HG03439 (cell line): ENCODE measurements at regions not wholly inside any gene's neighbourhood (a gene's known extent, or its start where the extent isn't known, plus 50 kb on each side); places are given as distances from the start of the nearest gene placed in this dataset.

ENCODE experiments used
- ATAC-seq: cut with Tn5 transposase; IDR thresholded peaks from one replicate; pipeline ENCODE4 v1.9.1; 2021; ENCODE audit warnings: mild to moderate bottlenecking, moderate library complexity; ENCODE audit not compliant: unreplicated experiment

DNA sequence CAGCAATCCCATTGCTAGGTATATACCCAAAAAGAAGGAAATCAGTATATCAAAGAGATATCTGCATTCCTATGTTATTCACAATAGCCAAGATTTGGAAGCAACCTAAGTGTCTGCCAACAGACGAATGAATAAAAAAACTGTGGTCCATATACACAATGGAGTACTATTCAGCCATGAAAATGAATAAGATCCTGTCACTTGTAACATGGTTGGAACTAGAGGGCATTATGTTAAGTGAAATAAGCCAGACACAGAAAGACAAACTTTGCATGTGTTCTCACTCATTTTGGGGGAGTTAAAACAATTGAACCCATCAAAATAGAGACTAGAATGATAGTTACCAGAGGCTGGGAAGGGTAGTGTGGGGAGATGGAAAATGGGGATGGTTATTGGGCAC is 323.5 kb upstream of the NFE2L3 start:
- ATAC-seq: no peak

DNA sequence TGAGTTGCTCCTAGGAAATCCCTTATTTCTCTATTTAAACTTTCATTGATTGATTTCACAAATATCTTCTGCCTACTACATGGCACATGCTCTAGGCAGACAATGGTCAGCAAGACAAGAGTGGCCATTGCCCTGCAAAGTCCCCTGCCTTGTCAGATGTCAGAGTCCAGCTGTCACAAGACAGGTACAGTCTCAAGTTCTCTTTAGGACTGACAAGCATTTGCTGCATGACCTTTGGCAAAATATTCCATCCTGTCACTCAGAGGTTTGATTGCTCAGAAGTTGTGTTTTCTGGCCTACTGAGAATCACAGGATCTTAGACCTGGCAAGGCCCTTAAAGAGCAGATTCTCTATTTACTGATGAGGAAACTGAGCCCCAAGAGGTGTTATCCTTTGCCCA is 322.3 kb upstream of the NFE2L3 start:
- ATAC-seq: no peak

DNA sequence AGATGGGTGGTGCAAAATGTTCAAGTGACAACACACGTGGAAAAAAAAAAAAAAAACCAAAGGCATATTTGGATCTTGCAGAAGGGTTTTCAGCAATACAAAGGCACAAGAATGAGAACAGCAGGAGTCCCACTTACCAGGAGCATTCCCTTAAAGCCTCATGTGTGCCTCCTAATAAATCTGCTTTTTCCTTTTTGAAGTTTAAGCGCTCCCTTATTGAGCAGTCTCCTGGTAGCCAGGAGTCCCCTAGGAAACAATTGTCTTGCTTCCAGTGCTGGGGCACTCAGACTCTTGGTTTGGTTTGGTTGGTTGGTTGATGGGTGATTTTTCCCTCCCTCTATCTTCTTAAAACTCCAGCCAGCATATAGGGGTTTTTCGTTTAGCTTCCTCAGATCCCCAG is 321.8 kb upstream of the NFE2L3 start:
- ATAC-seq: no peak

DNA sequence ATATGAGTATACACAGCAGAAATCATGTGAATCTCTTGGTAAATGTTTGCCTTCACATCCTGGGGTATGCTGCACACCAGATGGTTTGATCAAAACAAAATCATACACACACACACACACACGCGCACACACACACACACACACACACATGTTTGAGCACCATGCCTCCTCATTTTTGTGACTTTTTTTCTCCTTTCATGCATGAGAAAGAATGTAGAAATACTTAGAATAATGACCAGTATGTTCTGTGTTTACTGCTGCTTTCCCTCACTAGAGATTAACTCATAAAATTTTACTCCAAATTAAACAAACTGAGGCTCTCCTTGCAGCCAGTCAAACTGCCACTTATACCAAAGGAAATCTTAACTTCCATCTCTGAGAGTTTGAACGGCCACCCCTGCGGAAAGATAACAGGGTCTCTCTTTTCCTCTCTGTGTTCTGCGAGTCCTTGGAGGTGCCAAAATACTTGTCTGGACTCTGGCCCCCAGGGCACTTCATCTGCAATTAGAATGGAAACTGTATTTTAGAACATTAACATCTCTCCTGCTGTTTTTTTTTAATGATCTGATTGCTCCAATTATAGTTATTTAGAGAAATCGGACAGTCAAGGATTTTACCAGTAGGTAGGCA is 320.8 kb upstream of the NFE2L3 start:
- no peak for ATAC-seq

DNA sequence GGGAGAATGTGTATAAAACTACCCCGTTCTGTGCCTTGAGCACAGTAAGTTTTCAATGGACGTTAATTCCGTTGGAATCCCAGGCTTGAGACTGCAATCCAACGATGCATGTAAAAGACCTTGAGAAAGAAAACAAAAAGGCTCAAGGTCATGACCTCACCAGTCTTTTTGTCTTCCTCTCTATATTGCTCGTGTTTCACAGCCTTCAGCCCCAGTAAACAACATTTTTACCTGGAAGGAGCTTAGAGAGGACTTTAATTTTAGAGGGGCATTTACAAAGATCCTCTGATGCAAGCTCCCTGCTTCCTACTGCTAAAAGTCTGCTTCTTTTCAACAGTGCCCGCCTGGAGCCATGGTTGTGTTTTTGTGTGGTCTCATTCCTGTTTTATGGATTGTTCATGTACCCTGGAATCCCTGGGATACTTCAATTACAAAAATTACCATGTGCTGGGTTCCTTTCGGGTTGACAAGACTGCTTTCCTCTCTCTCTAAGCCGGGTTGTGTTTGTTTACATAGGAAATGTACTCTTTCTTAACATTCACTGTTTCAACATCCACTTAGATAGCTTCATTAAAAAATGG is 320.1 kb upstream of the NFE2L3 start:
- no peak for ATAC-seq

DNA sequence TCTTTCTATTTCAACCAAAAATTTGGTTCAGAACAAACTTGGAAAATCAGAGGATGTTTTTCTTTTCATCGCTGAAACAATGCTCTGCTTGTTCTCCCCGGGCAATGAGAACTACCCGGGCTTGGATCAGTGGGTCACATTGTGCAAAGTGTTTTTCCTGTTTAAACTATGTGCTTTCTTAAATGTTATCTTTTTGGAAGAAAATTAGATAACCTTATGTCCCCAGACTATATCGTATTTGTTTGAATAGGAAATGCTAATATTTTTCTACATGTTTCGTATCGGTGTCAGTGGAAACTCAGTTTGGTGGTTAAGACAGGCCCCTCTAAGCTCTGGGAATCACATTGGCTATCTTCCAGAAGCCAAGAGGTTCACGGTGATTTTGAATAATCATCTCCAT is 319.5 kb upstream of the NFE2L3 start:
- no peak for ATAC-seq

DNA sequence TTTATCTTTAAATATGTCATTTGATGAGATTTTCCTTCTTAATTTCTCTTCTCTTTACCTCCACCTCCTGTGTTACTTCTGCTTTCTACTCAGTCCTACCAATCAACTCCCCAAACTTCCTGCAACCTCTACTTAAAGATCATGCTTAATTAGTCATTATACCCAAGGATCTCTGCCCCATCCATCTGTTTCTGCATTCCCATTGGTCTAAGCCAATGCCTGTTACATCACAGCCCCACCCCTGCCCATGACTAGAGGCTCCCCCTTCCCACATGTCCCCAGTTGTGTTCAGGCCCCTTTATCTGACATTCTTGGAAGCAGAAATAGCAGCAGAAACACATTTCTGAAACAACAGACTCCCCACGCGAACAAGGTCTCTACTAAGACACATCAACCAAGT is 319.1 kb upstream of the NFE2L3 start:
- no peak for ATAC-seq

DNA sequence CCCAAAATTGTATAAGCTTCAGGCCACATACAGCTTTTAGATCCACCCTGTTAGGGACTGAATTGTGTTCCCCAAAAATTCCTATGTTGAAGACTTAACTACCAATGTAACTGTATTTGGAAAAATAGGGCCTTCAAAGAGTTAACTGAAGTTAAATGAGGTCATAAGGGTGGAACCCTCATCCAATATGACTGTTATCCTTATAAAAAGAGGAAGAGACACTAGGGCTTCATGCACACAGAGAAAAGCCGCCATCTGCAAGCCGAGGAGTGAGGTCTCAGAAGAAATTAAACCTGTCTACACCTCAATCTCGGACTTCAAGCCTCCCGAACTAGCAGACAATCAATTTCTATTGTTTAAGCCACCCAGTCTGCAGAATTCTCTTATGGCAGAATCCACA is 317.9 kb upstream of the NFE2L3 start:
- ATAC-seq: no peak

DNA sequence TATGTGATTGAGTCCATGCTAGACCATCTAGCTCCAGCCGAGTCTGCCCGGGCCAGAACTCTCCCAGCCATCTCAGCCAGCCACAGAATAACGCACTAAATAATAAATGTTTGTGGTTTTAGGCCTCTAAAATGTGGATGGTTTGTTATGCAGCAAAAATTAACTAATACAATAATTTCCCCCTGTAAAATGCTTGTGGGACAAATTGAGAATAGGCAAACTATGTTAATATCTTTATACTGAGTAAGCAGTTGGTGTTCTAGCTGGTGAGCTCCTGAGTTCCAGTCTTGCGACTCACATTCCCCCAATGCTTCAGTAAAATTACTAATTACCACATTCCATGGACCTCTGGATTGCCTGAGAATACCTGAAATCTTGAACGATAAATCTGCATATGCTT is 316.8 kb upstream of the NFE2L3 start:
- no peak for ATAC-seq

DNA sequence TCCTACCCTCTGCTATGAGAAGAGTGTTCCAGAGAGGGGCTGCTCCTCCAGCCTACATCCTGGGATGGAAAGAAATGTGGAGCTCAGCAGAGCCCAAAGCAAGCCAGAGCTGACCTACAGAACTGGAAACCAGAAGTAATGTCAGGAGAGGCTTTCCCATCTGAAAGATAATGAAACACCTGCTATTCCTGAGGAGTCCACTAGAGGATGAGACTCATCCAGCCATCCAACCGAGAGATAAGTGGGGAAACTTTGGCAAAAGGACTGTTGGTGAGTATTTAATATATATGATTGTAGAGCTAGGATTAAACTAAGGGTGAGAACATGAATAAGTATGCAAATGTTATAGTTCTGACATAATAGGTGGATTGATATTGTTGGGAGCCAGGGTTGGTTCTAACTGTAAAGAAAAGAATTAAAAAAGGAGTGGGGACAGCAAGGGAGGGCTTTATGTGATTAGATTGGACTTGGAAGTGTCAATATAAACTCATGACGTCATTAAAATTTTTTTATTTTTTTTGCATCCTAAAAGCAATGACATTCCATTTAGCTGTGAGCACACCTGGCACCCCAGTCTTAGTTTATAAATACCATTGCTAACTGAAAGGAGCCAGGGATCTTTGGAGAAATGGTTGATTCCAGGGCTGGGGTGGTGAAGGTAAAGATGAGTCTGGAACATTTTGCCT is 312.8 kb upstream of the NFE2L3 start:
- no peak for ATAC-seq

DNA sequence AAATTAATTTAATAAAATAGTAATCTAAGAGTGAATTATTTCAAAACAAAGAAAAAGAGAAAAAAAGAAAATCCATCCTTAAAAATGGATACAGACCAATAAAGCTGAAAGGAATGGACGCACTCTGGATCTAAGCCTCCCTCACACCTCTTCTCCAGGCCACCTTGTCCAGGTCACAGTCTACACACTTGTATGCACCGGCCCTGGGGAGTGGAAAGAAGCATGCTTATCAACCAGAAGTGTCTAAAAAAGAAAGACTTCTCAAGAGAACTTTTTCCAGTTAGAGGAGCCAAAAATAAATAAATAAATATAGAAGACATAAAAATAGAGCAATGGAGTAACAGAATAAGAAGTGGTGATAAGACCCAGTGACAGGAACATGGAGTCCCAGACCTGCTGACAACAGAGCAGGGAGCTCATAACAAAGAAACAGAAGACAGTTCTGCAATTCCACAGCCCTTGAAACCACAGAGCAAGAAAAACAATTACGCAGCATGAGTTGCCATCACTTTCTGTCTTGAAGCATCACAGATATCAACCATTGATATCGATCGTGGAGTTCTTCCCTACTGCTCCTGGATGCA is 311.7 kb upstream of the NFE2L3 start:
- no peak for ATAC-seq

DNA sequence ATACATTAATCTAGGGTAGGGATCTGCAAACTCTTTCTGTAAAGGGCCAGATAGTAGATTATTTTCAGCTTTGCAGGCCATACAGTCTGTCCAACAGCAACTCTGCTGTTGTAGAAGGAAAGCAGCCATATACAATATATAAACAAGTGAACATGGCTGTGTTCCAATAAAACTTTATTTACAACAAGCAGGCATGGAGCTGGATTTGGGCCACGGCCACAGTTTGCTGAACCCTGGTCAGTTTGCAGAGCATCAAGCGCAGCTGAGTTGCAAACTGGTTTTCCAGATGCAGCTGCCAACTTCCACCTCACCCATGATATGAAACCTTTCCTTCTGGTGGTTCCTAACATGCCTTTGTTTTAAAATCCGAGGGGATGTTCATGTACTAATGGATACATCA is 310.4 kb upstream of the NFE2L3 start:
- ATAC-seq: no peak

DNA sequence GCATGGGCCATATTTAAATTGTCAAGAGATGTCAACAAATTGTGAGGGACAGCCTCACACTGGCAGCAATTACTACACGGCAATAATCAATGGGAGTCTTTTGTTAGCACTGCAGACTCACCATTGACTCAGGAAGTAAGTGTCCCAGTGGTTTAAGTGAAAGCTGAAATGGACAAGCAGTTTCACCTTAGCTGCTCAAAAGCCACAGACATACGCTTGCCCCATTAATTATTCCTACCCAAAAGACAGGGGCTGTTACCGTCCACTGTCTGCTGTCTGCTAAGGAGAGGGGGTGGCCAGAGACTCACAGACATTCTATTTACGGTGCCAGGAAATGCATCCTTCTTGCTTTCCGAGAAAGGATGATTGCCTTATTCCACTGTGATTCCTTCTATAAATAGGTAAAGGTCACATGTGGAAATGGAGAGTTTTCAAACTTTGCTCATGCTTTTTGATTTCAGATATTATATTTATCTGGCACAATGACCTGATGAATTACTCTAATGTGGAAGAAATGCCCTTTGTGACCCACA is 309.7 kb upstream of the NFE2L3 start:
- no peak for ATAC-seq

DNA sequence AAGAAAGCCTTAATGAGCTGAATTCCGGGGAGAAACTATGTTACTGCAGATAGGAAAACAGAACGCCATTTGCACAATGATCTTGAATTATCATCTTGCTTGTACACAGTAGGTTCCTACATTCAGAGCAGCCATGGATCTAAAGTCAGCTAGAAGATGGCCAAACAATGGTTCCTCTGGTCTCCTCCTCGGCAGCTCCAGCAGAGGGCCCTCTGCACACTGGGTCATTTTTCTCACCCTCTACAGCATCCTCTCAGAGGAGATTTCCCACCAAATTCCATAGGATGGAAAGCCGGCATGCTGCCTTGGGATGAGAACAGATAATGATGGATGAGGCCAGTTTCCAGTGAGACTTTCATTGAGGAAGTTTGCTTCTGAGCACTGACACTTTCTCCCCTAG is 308.5 kb upstream of the NFE2L3 start:
- ATAC-seq: no peak

DNA sequence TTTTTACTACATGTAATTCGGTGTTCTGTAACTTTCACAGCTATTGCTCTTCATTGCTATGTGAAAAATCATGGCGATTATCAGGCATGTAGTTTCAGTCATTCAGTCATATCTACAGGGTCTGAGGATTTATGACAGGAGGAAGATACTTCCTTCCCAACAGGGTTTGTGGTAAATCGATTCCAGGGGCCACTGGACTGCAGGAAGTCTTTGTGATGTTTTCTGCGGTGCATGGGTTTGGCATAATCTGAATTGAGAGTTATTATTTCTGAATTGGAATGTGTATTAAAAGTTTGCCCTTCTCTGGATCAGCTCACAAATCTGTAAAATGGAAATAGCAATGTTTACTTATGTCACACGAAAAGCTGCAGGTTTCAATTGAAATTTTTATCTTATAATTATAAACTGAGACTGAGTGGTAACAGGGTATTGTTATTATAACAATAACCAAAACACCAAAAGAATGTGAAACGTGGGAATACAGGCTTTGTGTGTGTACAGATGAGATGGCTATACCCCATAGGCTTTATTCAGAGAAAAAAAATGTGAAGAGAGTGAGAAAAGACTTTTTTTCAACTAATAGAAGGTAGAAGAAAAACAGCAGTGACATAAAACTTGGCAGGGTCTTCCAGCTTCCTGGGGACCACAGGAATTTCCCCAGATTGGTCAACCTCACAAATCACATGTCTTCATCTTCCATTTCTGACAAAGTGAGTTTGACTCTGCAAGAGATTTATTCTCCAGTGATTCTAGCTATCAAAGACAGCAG is 307.7 kb upstream of the NFE2L3 start:
- ATAC-seq: no peak

DNA sequence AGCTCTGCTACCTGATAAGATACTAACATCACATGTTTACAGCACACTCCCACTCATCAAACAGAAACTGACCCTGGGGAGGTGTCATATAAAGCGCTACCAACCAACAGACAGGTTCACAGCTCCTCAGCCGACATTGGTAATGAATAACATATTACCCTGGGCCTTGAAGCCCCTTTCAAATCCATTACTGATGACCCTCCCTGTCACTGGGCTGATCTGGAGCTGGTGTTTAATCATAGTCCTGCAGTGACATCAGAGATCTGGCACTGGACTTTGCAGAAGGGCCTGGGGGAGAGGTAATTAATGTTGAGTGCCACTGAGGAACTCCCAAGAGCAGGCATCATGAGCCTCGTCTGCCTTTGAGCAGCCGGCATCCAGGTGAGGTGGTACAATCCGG is 306.5 kb upstream of the NFE2L3 start:
- ATAC-seq: no peak

DNA sequence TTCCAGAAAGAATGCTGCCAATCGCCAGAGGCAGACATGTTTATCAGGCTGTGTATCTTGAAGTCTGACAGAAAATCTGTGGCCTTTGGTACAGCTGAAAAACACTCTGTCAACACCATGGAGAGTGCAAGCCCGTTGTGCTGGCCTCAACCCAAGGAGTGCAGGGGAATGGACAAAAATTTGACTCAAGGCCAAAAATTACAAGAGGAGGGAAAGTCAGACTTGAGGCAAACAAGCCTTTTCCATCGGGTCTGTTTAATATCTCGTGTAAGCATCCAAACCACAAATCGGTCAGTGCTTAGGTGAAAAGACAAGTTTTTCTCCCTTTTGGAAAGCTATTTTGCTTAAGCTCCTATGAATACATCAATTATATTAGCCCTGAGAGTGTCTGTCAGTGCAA is 305.3 kb upstream of the NFE2L3 start:
- no peak for ATAC-seq

DNA sequence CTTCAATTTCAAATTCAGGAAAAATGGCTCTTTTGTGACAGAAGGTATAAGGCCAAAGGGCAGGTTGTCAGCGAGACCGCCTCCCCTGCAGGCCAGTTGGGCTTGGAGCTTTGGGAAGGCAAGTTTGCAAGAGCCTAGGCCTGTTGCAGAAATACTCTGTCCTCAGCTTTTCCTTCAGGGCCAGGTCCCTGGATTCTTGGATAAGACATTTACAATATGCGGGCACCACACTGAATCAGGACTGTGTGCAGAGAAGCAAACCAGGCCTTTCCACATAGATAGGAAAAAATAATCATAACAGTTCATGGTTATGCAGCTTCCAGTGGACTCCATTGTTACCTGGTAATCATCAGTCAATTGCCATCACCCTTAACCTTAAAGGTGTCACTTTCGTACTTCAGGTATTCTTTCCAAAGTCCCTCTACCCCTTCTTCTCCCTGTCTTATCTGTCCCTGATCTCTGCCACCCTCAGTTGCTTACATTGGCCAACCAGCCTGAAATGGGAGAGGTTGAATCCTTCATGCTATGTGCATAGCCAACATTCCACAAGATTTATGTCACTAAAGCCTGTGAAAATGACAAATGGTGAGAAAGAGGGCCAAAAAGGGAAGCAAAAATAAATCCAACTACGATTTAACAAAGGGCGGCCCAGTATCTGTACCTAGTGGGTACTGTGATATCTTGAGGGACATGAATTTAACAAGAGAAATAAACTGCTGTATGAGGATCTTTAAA is 304.5 kb upstream of the NFE2L3 start:
- no peak for ATAC-seq

DNA sequence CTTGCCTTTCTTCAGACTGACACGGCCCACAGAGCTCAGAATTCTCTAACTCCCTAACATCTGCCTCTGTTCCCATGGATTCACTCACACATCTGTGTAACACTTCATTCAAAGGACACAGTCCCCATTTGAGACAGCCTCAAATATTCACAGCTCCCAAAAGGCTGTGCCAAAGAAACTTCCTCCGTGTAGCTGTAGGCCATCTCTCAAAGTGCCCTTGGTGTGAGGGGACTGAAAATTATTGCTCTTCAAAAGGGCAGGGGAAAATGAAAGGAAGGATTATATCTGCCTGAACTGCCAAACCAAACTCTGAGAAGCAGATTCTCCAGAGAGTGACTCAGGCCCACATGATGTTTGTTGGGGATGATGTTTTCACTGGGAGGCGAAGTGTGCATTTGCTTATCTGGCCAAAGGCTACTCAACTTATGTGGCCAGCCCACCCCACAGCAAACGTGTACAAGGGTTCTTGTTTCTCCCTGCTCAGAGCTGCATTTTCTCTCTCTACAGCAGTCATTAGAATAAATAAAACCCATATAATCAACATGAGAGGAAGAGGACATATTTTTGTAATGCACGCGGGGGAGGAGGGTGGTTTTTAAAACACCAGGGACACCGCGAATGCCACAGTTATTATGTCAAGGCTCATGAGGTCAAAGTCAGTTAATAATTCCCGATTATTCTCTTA is 302.4 kb upstream of the NFE2L3 start:
- ATAC-seq: no peak

DNA sequence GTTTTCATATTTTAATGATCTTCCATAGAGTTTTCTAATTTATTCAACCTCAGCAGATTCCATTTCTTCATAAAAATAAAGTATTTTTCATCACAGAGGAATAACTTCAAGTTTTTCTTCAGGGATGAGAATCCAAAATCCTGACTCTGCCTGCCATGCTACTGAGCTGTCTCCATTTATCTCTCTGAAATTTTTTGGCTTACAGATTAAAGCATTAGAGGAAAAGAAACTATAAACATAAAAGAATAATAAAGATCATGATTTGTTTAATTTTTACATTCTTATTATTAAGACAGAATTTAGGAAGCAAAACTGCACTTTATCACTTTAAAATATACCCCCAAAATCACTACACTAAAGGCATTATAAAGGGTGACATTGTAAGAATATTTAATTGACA is 301.8 kb upstream of the NFE2L3 start:
- ATAC-seq: no peak
